Mucosa of descending colon (tissue), 3 donors: ENCODE measurements at regions not wholly inside any gene's neighbourhood (a gene's known extent, or its start where the extent isn't known, plus 50 kb on each side); places are given as distances from the start of the nearest gene placed in this dataset.

Source experiments
- ATAC-seq: fragments of 200-7000 bp; cut with Tn5 transposase; one replicate; pipeline ENCODE4 v1.9.1; 2020; ENCODE audit warnings: mild to moderate bottlenecking, moderate library complexity
- DNase-seq, 3 donors: peaks; one replicate each; pipeline ENCODE4 v3.0.0-alpha.2; 2020
- H3K36me3 ChIP-seq: fragments of 200-600 bp; one replicate; pipeline ENCODE4 v1.8.0; 2021; ENCODE audit warnings: low read depth, mild to moderate bottlenecking
- H3K4me1 ChIP-seq: fragments of 200-600 bp; one replicate; pipeline ENCODE4 v1.8.0; 2021; ENCODE audit warnings: low read depth, mild to moderate bottlenecking
- H3K4me3 ChIP-seq: fragments of 200-600 bp; one replicate; pipeline ENCODE4 v1.8.0; 2021; ENCODE audit warnings: mild to moderate bottlenecking
- H3K9me3 ChIP-seq: fragments of 200-600 bp; one replicate; pipeline ENCODE4 v1.8.0; 2021; ENCODE audit warnings: mild to moderate bottlenecking
- intact Hi-C, 2 donors: fragments of 100-400 bp; cut with DNase I in 1 of 2; cut with micrococcal nuclease in 1 of 2; formaldehyde crosslinking; loops; one replicate each; pipeline versions ENCODE4 v1.11.0 to v1.11.1; 2022; cut with DNase I, micrococcal nuclease
- TF ChIP-seq, protein P1 (sequence below): fragments of 200-600 bp; IDR thresholded peaks from one replicate; pipeline ENCODE4 v1.8.0; 2022; ENCODE audit warnings: antibody characterized with exemption, mild to moderate bottlenecking
- donor health status: DM: no; HTN: no; CAD: no; lungs with moderate emphysema.
- donor health status: DM: no; HTN: no; CAD: no.
- donor health status: DM: no; HTN: yes; CAD: no.

- Histone ChIP-seq H3K4me3 (no peak overlapping the region), H3K9me3 (no peaks in the 10 kb centered on the region), H3K4me1 (no peaks in the 10 kb centered on the region), H3K36me3 (no peaks in the 10 kb centered on the region)
- ATAC-seq (no peak), DNase-seq (no peak)
- TF ChIP-seq, protein P1, sequence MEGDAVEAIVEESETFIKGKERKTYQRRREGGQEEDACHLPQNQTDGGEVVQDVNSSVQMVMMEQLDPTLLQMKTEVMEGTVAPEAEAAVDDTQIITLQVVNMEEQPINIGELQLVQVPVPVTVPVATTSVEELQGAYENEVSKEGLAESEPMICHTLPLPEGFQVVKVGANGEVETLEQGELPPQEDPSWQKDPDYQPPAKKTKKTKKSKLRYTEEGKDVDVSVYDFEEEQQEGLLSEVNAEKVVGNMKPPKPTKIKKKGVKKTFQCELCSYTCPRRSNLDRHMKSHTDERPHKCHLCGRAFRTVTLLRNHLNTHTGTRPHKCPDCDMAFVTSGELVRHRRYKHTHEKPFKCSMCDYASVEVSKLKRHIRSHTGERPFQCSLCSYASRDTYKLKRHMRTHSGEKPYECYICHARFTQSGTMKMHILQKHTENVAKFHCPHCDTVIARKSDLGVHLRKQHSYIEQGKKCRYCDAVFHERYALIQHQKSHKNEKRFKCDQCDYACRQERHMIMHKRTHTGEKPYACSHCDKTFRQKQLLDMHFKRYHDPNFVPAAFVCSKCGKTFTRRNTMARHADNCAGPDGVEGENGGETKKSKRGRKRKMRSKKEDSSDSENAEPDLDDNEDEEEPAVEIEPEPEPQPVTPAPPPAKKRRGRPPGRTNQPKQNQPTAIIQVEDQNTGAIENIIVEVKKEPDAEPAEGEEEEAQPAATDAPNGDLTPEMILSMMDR = no peak
- intact Hi-C loops = no loop called here
Measured at GRCh38 chr3:13200465-13200864, 127.2 kb upstream of the IQSEC1 start.

- Histone ChIP-seq H3K4me1 (no peaks in the 10 kb centered on the region), H3K4me3 (no peak overlapping the region), H3K9me3 (no peaks in the 10 kb centered on the region), H3K36me3 (no peaks in the 10 kb centered on the region)
- intact Hi-C loops = no loop called here
- ATAC-seq = no peak
- DNase-seq = no peak
- TF ChIP-seq, protein P1 = no peak
Measured at GRCh38 chr3:13199899-13200451, 126.7 kb upstream of the IQSEC1 start.

GRCh38 chr3:13199006-13199776 is 126.0 kb upstream of the IQSEC1 start:
- Histone ChIP-seq H3K4me3 (no peak overlapping the region), H3K36me3 (no peaks in the 10 kb centered on the region), H3K4me1 (no peaks in the 10 kb centered on the region), H3K9me3 (no peaks in the 10 kb centered on the region)
- DNase-seq (no peak), ATAC-seq (no peak)
- TF ChIP-seq, protein P1 = no peak
- intact Hi-C loops = no loop called here

DNA sequence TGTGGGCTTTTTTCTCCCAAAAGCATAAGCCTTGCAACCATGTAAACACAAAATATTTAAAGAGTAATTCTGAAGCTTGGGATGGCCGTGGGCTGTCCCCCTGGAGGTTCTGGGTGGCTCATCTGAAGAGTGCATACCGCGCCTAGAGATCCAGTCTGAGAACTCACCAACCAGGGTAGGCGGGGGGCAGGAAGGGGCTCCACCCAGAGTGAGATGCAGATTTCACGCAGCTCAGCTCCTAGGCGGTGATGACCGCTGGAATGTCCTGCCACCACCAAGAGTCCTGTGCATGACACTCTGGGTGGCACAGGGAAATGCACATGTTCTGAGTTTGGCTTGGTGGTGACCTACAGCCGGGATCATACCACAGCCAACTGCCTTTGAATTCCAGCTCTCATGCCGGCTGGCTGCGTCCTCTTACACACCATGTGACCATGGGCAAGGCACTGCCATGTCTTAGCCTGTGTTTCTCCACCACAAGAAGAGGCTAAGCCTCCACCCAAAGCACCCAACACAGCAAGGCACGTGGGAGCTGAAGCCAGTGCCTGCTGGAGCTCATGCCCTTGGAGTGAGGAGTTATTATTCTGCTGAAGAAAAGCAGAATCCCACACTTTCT is 125.1 kb upstream of the IQSEC1 start:
- no peaks in the 10 kb centered on the region for H3K4me1 ChIP-seq
- DNase-seq = no peak
- no peaks in the 10 kb centered on the region for H3K36me3 ChIP-seq
- intact Hi-C loops = no loop called here
- ATAC-seq = no peak
- TF ChIP-seq, protein P1 = no peak
- H3K9me3 ChIP-seq = no peaks in the 10 kb centered on the region
- H3K4me3 ChIP-seq = no peak overlapping the region

DNA sequence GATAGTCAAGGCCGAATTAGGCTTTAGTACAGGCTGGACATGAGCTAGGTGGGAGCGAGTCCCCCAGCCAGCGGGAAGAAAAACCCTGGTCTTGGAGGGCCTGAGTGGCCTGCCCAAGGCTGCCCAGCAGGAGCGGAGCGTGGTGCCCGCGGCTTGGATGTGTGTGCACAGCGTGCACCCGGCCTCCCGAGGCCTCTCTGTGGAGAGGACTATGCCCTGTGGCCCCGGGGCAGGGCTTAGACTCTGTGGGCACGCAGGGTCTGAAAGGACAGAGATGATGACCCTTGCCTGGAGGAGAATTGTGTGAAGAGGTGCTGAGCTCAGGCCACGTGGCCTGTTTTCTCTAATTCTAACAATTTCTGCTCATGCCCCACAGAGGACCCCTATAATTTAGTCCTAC is 124.6 kb upstream of the IQSEC1 start:
- Histone ChIP-seq H3K4me3 (no peak overlapping the region), H3K36me3 (no peaks in the 10 kb centered on the region), H3K9me3 (no peaks in the 10 kb centered on the region), H3K4me1 (no peaks in the 10 kb centered on the region)
- intact Hi-C loops = no loop called here
- DNase-seq = no peak
- TF ChIP-seq, protein P1 = no peak
- ATAC-seq = no peak
